ENCODE measurements at regions not wholly inside any gene's neighbourhood (a gene's known extent, or its start where the extent isn't known, plus 50 kb on each side); places are given as distances from the start of the nearest gene placed in this dataset.

DNA sequence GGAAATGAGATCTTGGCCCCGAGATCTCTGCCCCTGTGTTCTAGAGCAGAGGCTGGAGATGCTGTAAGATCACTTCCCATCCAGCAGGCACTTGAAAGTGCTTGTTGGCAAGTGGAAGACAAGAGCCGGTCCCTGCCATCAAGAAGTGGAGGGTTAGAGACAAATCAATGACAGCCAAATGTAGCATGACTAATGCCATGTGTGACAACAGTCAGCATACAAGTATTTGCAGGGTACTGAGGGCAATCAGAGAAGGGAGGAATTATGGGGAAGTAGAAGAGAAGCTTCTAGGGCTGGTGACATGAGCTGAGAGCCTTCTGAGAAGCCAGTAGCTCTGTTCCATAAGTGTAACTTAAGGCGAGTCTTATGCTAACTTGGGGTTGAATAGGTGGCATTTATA lies 58.6 kb downstream of the TMEM17 start:
- no peak for DNase-seq (ENCODE audit: low read depth)
- TF ChIP-seq, protein P1, sequence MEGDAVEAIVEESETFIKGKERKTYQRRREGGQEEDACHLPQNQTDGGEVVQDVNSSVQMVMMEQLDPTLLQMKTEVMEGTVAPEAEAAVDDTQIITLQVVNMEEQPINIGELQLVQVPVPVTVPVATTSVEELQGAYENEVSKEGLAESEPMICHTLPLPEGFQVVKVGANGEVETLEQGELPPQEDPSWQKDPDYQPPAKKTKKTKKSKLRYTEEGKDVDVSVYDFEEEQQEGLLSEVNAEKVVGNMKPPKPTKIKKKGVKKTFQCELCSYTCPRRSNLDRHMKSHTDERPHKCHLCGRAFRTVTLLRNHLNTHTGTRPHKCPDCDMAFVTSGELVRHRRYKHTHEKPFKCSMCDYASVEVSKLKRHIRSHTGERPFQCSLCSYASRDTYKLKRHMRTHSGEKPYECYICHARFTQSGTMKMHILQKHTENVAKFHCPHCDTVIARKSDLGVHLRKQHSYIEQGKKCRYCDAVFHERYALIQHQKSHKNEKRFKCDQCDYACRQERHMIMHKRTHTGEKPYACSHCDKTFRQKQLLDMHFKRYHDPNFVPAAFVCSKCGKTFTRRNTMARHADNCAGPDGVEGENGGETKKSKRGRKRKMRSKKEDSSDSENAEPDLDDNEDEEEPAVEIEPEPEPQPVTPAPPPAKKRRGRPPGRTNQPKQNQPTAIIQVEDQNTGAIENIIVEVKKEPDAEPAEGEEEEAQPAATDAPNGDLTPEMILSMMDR (IDR thresholded peaks at IDR 0.05; ENCODE audit: low read length, missing control alignments), result no peak

DNA sequence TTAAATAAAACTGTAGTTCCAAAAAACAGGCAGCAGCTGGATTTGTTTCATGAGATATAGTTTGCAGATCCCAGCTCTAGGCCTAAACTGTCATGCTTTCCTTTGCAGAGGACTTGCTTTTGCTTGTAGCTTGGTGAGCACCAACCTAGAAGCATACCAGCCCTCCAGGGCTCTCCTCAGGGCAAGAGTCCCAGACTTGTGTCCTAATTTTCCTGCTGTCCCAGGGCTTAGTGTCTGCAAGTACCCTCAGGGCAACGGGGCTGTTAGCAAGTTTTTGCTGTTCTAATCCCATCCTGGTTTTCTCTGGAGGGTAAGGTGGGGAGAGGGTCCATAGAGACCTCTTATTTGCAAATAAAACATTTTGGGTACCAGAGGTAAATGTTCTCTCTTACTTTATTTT lies 59.5 kb downstream of the TMEM17 start:
- no peak for DNase-seq (ENCODE audit: low read depth)
- H3K4me3 ChIP-seq (replicated peaks; ENCODE audit: low read depth, low read length), result no peak overlapping the region
- TF ChIP-seq, protein P1 (IDR thresholded peaks at IDR 0.05; ENCODE audit: low read length, missing control alignments), result no peak

More for the DNA sequence above, 58.6 kb downstream of the TMEM17 start:
- no peak overlapping the region for H3K4me3 ChIP-seq (replicated peaks; ENCODE audit: low read depth, low read length)

- H3K4me3 ChIP-seq (replicated peaks; ENCODE audit: low read depth, low read length), result no peak overlapping the region
- no peak for DNase-seq (ENCODE audit: low read depth)
- TF ChIP-seq, protein P1 (IDR thresholded peaks at IDR 0.05; ENCODE audit: low read length, missing control alignments), result no peak
These were observed 62.1 kb downstream of the TMEM17 start for GRCh38 chr2:62443886-62444285.

DNA sequence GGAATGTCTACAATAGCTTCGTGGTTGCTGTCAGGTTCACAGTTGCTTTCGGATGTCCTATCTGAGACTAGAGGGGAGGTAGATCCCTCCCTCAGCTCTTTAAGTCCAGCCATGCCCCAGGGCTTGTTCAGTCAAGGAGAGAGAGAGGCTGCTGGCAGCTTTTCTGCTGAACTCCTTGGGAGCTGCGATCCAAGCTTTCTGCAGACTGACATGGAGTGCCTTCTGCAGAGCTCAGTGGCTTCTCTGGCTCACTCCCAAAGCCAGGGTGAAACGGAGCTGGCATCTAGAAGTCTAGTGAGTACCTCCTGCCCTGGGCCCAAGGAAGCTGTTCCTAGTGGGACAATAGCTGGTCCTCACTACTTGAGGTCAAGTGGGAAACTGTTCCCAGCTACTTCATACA lies 62.5 kb downstream of the TMEM17 start:
- TF ChIP-seq, protein P1 (IDR thresholded peaks at IDR 0.05; ENCODE audit: low read length, missing control alignments), result no peak
- no peak for DNase-seq (ENCODE audit: low read depth)
- H3K4me3 ChIP-seq (replicated peaks; ENCODE audit: low read depth, low read length), result no peak overlapping the region

DNA sequence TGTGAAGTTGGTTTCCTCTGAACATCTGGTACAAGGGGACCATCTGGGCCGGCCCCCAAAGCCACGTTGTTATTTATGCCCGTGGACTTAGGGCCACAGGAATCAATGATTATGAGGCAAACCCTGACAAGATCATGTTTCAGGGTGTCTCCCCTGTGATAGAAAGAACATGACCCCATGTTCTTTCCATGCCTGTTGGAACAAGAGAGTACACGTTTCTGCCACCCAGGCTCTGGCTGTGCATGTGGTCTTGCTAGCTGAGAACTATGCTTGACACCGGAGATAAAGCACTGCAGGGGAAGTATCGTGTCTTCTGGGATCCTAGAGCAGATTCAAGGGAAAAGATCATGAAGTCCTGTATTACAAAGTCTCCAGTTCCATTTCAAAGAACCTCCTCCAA lies 64.2 kb downstream of the TMEM17 start:
- DNase-seq (ENCODE audit: low read depth), result no peak
- no peak overlapping the region for H3K4me3 ChIP-seq (replicated peaks; ENCODE audit: low read depth, low read length)
- TF ChIP-seq, protein P1 (IDR thresholded peaks at IDR 0.05; ENCODE audit: low read length, missing control alignments), result no peak

DNA sequence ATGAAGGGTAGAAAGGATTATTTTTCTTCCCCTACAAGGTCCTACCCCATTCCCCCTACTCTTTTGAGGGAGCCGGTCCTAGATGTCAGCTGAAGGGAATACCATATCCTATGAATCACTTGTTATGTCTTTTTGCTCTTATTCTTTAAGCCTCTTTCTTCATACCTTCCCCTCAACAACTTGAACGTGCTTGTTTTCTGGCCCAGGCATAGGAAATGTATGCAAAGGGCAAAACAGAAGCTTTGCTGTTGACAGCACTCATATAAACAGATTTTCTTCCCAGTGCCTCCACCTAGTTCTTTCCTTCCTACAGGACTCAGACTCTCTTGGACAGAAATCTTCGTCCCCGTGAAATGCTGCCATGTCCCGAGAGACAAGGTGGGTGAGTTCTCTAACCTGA lies 64.6 kb downstream of the TMEM17 start:
- no peak overlapping the region for H3K4me3 ChIP-seq (replicated peaks; ENCODE audit: low read depth, low read length)
- TF ChIP-seq, protein P1 (IDR thresholded peaks at IDR 0.05; ENCODE audit: low read length, missing control alignments), result no peak
- no peak for DNase-seq (ENCODE audit: low read depth)

DNA sequence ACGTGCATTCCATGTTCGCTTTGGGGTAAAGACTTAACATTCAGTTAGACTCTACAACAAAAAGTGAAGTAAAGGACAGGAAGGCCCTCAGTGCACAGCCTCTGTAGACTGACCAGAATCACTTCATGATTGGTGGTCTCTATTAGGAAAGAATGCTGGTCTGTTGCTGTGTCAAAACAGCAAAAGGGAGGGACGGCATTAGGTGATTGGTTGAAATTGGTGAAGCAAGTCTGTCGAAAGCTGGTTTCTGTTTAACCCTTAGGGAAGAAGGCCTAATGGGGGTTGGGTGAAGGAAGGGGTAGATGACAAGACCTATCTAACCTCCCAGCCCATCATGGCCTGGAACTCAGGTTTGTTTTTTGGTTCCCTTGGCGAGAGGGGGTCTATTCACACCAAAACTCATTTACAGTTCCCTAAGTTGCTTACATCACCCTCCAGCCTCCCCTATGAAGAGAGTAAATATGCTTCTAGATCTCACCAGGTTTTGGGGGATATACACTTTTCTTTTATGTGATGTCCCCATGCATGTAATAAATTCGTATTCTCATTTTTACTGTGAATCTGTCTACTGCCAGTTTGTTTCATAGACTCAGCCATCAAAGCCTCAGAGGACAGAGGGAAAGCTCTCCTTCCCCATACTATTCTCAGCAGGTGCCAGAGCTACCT lies 65.6 kb downstream of the TMEM17 start:
- DNase-seq (ENCODE audit: low read depth), result no peak

More for the DNA sequence above, 65.6 kb downstream of the TMEM17 start:
- no peak overlapping the region for H3K4me3 ChIP-seq (replicated peaks; ENCODE audit: low read depth, low read length)
- TF ChIP-seq, protein P1 (IDR thresholded peaks at IDR 0.05; ENCODE audit: low read length, missing control alignments), result no peak
